GM21360 (cell line): ENCODE measurements at regions not wholly inside any gene's neighbourhood (a gene's known extent, or its start where the extent isn't known, plus 50 kb on each side); places are given as distances from the start of the nearest gene placed in this dataset.

Source experiments
- ATAC-seq: cut with Tn5 transposase; IDR thresholded peaks from one replicate; pipeline ENCODE4 v1.9.1; 2021; ENCODE audit warnings: mild to moderate bottlenecking, moderate library complexity; ENCODE audit not compliant: unreplicated experiment

DNA sequence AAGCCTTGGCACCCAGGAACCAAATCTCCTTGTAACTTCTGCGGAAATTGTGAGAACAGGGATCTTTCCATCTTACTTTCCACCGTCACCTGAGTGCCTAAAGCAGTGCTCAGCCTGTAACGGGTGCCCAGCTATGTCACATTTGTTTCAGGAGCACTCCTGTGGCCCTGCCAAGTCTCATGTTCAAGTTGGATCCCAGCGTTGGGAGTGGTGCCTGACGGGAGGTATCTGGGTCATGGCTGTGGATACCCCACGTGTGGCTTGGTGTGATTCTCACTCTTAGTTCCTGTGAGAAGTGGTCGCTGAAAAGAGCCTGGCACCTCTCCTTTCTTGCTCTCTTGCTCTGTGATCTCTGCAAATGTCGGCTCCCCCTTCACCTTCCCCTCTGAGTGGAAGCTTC, 114.9 kb downstream of the UQCRFS1 start:
- ATAC-seq: no peak

DNA sequence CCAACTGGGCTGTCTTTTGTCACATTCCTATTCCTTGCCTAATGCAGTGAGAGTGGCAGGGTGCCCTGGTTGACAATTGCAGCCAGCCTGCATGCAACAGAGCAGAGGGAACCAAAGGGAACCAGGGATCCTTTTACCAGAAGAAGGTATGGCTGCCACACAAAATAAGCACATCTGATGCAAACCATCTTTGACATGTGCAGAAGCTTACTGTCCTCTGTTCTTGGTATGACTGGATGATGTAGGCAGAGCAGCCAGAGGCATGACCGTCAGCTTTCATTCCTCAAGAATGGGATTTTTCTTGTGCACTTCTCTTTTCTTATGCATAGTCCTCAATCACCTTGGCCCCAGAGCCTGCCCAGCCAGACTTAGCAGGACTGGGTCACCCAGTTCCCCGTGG, 116.1 kb downstream of the UQCRFS1 start:
- ATAC-seq: no peak

DNA sequence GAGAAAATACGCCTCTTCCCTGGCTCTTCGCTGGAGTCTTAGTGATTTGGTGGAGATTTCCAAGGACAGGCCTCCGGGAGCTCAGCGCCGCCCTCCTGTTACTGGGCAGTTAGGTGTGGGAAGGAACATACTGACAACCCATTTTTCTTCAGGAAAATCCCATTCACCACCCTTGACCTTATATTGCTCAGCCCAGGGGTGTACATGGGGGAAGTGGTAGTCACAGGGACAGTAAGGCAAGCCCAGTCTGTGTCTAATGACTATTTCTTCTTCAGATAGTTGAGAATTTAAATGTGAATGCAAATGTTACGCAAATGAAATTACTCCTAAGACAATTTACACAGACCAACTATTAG, 119.4 kb downstream of the UQCRFS1 start:
- ATAC-seq: no peak

DNA sequence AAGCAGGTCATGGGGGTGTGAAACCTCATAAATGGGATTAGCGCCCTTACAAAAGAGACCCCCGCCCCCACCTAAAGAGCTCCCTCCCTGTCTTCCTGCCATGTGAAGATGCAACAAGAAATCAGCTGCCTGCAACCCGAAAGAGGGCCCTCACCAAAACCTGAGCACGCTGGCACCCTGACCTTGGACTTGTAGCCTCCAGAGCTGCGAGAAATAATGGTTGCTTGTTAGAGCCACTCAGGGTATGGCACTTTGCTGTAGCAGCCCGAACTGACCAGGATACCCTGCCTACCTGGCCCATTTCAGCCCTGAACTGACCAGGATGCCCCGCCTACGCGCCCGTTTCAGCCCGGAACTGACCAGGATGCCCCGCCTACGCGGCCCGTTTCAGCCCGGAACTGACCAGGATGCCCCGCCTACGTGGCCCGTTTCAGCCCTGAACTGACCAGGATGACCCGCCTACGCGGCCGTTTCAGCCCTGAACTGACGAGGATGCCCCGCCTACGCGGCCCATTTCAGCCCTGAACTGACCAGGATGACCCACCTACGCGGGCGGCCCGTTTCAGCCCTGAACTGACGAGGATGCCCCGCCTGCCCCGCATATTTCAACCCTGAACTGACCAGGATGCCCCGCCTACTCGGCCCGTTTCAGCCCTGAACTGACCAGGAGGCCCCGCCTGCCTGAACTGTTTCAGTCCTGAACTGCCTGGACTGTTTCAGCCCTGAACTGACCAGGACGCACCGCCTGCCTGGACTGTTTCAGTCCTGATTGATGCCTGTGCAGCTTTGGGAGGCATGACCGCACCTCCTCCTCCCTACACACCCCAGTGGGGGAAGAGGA, 120.0 kb downstream of the UQCRFS1 start:
- ATAC-seq: no peak

DNA sequence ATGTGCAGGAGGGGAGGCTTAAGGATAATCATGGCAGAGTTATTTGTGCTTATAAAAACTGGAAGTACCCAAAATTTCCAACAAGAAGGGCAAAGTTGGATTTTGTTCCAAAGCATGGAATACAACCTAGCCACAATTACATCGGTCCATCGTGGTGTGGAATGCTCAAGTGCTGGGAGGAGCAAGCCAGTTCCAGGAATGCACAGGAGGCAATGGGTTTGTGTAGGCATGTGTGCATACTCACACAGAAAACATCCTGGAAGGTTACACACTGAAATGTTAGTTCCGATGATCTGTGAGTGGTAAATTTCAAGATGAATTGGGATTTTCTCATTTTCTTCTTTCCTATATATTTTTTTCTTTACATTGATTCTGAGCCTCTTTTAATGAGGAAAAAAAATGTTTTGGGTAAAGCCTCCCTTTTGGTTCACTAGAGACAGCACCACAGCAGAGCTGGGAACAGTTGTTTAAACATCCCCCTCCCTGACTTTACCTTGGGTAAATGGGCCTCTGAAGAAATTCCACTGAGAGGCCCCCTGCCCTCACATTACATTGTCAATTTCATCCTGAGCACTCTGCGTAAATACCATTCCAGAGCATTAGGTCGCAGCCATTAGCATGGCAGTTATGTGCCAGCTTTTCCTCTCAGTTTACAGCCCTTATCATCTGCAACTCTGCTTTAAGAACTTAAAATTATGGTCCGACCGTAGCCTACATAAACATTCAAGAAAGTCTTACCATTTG, 122.0 kb downstream of the UQCRFS1 start:
- ATAC-seq: no peak

DNA sequence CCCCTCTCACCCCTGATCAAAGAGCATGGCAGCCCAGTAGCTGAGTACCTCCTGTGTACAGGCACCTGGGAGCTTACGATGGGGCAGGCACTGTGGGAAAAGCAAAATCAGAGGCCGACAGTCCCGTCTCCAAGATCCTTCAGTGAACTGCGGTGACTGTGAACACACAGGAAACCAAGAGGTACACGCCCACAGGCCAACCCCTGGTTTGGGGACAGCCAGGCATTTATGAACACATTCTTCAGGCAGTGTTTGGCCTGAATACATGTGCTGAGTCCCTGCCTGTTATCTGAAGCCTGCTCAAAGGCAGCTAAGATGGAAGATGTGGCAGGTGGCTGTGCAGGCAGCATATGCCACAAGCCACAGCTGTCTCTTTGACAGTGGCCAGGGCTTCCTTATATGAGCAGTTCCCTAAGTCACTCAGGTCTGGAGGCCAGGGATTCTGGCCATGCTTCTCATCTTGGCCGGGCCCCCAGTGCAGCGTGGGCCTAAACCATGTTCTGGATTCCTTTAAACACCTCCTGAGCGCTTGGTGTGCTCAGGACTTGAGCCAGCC, 123.6 kb downstream of the UQCRFS1 start:
- no peak for ATAC-seq

DNA sequence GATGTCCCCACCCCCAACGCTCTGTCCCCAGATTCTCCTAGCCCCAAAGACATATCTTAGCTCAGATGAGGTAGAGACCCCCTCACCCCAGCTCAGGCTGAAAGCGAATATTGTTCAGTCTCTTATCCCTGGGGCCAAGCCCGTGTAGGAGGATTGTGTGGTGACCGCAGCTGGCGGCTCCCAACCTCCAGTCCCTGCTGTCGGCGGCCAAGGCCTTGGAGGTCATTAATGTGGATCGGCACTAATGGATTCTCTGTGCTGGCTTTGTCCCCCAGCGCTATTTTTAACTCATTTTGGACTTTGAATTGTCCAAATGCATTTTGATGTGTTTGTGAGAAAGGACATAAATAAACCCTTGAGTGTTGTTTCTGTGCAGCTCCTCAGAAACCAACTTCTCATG, 124.2 kb downstream of the UQCRFS1 start:
- no peak for ATAC-seq

DNA sequence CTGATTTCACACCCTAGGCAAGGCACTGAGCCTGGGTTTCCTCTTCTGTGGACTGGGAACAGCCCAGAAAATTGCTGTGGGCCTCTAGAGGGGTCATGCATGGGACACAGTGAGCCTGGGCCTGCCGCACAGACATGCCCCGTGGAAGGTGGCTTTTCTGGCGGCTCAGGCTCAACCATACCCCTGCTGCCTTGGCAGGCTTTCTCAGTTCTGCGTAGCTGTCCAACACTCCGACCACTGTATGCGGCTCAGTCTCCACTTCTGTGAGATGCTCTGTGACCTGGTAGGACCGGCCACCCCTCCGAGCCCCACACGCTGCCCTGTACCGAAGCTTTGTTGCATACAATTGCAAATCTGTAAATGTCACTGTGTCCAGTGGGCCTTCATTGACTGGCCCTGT, 126.3 kb downstream of the UQCRFS1 start:
- no peak for ATAC-seq

DNA sequence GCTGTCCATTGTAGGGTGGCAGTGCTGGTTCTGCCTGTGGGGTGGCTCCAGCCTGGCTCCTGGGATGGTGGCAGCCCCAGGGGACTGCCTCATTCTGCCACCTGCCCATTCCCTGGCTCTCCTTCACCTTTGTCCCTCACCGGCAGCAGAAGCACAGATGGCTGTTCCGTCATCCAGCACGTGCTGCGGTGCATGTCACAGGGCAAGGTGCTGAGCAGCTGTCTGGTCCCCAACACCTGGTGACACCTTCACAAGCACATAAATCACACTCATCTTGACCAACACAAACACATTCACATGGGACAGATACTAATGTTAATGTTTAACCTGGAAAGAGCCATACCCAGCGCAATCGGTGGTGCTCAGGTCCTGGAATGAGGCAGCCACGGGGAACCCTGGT, 126.8 kb downstream of the UQCRFS1 start:
- no peak for ATAC-seq

DNA sequence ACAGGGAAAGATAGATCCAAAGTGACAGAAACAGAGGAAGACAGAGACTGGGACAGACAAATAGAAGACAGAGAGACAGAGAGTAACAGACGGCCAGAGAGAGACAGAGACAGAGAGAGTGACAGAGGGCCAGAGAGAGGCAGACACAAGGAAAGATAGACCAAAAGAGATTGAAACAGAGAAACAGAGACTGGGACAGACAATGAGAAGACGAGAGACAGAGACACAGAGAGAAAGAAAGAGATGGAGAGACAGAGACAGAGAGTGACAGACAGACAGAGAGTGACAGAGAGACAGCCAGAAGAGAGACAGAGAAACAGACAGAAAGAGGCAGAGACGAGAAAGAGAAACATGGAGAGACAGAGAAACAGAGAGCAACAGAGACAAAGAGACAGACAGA, 127.3 kb downstream of the UQCRFS1 start:
- ATAC-seq: no peak

DNA sequence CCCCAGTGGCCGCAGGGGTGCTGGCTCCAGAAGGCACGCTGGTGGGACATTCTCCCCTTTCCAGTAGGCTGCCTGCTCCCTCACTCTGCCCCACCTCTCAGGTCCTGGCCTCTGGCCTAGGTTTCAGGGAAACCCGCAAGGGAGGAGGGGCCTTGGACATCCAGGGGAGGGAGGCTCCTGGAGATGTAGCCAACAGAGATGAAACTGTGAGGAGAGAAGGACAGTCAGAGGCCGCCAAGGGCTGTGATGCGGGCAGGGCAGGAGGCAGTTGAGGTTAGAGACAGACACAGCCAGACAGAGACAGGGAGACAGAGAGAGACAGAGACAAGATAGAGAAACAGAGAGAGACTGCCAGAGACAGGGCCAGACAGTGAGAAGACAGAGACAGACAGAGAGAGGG, 127.7 kb downstream of the UQCRFS1 start:
- no peak for ATAC-seq

DNA sequence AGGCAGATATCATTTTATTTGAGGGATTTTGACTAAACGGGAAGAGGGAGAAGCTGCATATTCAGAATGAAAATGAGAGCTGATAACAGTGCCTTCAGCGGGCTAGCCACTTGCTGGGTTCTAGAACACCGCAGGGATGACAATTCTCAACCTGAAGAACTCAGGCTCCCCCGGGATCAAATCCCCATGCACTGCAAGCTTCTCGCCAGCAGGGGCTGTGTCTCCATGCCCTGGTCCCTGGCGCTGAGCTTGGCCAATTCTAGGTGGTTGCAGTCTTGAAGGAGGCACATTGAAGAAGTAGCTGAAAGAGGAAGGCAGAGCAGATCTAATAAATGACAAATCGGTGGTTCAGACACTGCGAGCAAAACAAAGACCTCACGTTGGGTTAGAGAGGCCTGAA, 128.7 kb downstream of the UQCRFS1 start:
- no peak for ATAC-seq

DNA sequence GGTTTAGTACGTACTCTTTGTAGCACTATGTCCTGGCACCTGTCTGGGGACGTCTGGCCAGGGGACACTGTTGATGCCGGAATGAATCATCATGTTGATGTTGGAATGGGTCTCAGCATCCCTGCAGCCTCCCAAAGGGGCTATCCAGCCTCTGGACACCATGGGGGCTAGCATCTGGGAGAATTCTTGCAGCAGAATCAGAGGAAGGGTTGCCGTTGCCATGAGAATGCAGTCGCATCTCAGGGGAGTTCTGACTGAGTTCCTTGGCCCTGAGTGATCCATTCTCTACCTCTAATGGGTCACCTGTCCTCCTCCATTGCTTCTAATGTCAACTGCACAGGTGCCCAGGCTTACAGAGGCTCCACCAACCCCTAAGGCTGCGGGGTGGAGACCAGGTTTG, 129.1 kb downstream of the UQCRFS1 start:
- no peak for ATAC-seq

DNA sequence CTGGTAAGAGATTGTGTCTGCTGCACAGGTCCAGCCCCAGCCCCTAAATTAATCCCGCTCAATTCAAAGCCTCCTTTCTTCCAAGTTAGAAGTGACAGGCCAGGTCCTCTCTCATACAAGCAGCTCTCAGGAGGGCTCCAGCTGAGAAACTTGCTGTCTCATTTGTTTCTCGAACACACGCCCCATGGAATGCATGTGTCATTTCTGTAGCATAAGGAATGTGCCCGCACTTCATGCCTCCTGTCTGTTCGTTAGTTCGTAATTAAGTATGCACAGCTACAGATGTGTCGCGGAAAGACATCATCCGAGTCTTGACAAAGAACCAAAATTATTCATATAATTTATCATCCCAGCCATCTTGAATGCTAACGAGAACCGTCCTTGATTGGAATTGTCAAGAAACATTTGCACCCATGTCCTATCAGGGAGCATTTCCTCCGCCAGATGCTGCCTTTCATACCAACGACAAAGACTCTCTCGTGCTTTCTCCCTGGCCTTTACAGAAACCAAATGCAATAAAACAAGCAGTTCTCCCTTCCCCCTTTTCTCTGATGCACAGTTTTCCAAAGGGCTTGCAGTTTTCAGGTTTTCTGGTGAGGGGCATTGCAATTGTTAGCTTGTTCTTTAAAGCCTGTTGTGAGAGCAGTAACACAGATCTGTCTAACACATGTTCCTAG, 133.5 kb downstream of the UQCRFS1 start:
- no peak for ATAC-seq

DNA sequence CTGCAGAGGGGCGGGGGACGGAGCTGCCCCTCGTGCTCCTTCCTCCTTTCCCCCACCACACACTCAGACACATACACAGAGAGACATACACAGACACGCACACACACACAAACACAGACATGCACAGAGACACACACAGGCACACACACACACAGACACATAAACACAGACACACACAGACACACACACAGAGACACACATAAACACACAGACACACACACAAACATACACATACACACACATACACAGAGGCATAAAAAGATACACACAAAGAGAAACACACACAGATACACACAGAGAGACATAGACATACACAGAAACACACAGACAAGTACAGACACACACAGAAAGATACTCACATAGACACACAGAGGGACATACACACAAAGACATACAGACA, 136.0 kb downstream of the UQCRFS1 start:
- no peak for ATAC-seq

DNA sequence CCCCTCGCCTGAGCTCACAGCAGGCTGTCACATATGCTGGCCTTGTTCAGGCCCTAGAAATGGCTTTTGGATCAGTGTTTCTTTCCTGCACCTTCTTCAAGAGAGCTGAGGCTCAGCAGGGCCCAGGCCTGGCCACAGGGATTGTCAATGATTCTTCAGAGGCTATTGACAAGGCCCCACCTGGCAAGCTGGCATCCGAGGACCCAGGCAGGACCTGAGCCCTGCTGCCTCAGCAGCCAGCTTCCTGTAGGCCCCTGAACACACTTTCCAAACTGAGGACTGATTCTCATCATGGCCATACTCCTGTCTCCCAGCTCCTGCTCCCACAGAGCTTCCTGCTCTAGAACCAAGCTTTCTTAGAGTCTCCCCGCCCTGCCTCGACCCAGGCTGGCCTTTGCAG, 136.8 kb downstream of the UQCRFS1 start:
- ATAC-seq: no peak

DNA sequence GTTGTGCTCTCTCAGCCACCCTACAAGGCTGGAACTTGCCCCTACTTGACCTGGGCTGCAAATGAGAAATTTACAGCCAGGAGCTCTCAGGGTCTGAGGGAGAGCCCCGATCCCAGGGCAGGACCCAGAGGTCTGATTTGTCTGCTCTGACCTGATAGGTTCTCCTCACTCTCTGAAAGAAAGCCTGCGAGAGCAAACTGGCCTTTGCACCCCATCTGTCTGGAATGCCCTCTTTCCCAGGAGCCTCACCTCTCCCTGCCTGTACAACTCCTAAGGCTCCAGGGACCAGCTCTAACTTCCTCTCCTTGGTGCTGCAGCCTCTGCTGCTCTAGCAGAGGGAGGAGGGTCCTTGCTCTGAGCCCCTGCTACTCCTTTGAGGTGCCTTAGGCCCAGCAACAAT, 137.8 kb downstream of the UQCRFS1 start:
- no peak for ATAC-seq

DNA sequence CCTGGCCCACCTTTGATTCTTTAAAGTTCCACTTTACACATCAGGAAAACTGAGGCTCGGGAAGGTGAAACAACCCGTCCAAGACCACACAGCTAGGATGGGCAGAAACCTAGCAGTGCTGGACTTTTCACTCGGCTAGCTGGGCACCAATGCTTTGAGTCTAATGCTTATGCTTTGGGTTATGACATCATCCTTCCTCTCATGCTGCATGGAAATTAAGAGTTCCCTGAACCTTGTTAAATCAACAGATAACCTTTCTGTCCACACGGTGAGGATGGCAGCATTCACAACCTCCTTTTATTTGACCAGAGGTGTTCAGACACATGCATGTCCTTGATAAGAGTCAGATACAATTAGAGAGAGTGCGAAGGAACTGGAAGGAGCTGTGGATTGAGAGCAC, 138.4 kb downstream of the UQCRFS1 start:
- no peak for ATAC-seq

DNA sequence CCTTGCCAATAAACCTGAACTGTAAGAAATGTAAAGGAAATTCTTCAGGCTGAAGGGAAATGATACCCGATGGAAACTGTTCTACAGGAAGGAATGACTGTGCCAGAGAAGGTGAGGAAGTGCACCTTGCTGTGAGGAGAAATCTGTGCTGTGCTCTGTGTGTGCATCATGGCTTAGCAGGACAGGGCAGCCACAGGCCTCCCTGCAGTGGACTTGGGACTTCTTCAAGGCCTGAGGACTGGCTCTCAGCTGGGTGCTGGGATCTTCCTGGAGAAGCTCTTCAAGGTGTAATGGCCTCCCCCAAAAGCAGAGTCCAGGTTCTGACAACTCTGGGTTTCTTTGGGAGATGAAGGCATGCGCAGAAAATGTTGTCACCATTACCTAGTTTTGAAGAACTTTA, 145.1 kb downstream of the UQCRFS1 start:
- ATAC-seq: no peak

DNA sequence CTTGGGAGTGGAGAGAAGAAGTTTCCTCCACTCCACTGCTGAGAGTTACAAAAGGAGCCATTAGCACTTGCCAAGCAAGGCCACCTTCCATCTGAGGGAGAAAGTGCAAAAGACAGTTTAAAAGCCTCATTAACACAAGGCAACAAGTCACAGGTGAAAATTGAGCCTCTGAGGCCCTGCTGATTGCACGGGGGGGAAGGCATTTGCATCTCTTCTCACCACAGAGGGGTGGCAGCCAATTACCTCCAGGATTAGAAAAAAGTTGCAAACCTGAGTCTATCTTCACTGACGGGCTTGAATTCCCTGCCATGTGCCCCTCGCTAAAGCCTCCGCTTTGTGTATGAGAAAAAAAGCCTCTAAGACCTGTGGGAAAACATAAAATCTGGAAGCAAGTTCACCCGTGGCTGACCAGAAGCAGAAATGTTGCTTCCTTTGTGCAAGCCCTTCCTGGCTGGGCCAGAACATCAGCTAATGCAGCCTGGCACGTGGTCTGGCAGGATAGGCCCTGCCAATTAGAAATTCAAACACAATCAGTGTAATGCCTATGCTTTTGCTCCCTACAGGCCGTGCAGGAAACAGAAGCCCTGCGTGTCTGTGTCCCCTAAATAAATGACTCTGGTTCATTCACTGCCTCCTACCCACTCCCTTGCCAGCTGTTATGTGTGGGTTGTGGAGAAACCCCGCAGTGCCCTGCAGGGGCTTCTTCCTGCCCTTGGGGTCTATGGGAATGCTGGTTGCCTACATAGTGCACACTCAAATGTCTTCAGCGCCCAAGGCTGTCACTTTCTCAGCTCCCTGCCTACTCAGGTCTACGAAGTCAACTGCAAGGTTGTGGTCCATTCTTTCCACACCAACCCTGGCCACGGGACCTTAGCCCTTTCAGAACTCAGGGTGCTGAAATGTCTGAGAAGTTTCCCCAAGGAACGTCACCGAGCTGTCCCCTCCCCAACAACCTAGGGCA, 150.2 kb downstream of the UQCRFS1 start:
- no peak for ATAC-seq
